Activated CD4-positive, alpha-beta T cell treated with anti-CD3 and anti-CD28 coated beads for 36 hours (primary cell): ENCODE measurements at regions not wholly inside any gene's neighbourhood (a gene's known extent, or its start where the extent isn't known, plus 50 kb on each side); places are given as distances from the start of the nearest gene placed in this dataset.

Experiments
- ATAC-seq: fragments of 200-7000 bp; cut with Tn5 transposase; one replicate; pipeline ENCODE4 v1.10.0; 2021; ENCODE audit warnings: mild to moderate bottlenecking, moderate library complexity
- CTCF ChIA-PET: fragments of 350-600 bp; sonication (Branson Sonifier 250); formaldehyde crosslinking; loops from one replicate; lab custom pipeline; 2021; ENCODE audit warnings: antibody characterized with exemption; lab: Charles Lee
- POLR2A ChIA-PET: fragments of 350-600 bp; sonication (Branson Sonifier 250); formaldehyde crosslinking; loops from one replicate; lab custom pipeline; 2021; ENCODE audit warnings: antibody characterized with exemption, inconsistent platforms; lab: Charles Lee
- DNase-seq: peaks from one replicate; pipeline ENCODE4 v3.0.0-alpha.2; 2020
- H3K27ac Mint-ChIP-seq: one replicate; pipeline ENCODE4 v1.8.0; 2021; ENCODE audit warnings: mixed read lengths
- H3K27me3 Mint-ChIP-seq: one replicate; pipeline ENCODE4 v1.8.0; 2021; ENCODE audit warnings: mixed read lengths
- H3K36me3 Mint-ChIP-seq: one replicate; pipeline ENCODE4 v1.8.0; 2021; ENCODE audit warnings: low read depth, mixed read lengths
- H3K4me1 Mint-ChIP-seq: one replicate; pipeline ENCODE4 v1.8.0; 2021; ENCODE audit warnings: mixed read lengths
- H3K4me3 Mint-ChIP-seq: one replicate; pipeline ENCODE4 v1.8.0; 2021; ENCODE audit warnings: mild to moderate bottlenecking, moderate library complexity, mixed read lengths
- H3K9me3 Mint-ChIP-seq: one replicate; pipeline ENCODE4 v1.8.0; 2021; ENCODE audit warnings: low read depth, mixed read lengths
- intact Hi-C, 2 experiments: fragments of 100-400 bp; cut with DNase I in 1 of 2; cut with micrococcal nuclease in 1 of 2; formaldehyde crosslinking; loops; one replicate each; pipeline versions ENCODE4 v1.14.2 to v1.15.1; 2022 to 2024; cut with DNase I, micrococcal nuclease

- Mint-ChIP-seq H3K36me3 (no peaks in the 10 kb centered on the region), H3K27me3 (peaks cover 3% of the 10 kb centered on the region), H3K9me3 (no peaks in the 10 kb centered on the region), H3K27ac (no peak overlapping the region), H3K4me3 (no peak overlapping the region), H3K4me1 (no peaks in the 10 kb centered on the region)
- ATAC-seq (no peak), DNase-seq (no peak)
- ChIA-PET CTCF (no interaction called here), POLR2A (interaction anchor here (0.7 kb wide), 1 partner anchor 228 kb away, joined by 3 read pairs; no protein-coding TSS in a partner anchor)
- intact Hi-C loops: no loop called here
These were observed 210.3 kb downstream of the EPM2A start for GRCh38 chr6:145525038-145525437.

DNA sequence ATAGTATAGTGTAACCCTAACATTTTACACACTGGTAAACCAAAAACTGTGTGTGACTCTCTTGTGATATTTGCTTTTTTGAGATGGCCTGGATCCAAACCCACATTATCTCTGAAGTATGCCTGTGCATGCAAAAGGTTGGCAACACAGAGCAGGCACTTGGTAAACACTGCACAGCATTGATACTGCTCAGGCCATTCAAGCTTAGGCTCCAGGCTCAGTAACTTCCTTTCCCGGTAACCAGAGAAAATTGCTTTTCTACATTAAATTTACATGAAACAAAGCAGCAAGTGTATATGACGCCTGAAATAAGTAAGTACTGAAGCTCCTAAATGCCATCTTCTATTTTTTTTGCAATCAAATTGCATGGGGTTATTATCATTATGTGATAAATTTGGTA lies 205.7 kb downstream of the EPM2A start:
- H3K4me1 Mint-ChIP-seq: no peaks in the 10 kb centered on the region
- peaks cover 3% of the 10 kb centered on the region for H3K27me3 Mint-ChIP-seq
- H3K27ac Mint-ChIP-seq: no peak overlapping the region
- no peaks in the 10 kb centered on the region for H3K9me3 Mint-ChIP-seq
- ATAC-seq (no peak), DNase-seq (no peak)
- no peak overlapping the region for H3K4me3 Mint-ChIP-seq
- POLR2A ChIA-PET: no interaction called here
- intact Hi-C loops: no loop called here
- H3K36me3 Mint-ChIP-seq: no peaks in the 10 kb centered on the region
- CTCF ChIA-PET: no interaction called here

DNA sequence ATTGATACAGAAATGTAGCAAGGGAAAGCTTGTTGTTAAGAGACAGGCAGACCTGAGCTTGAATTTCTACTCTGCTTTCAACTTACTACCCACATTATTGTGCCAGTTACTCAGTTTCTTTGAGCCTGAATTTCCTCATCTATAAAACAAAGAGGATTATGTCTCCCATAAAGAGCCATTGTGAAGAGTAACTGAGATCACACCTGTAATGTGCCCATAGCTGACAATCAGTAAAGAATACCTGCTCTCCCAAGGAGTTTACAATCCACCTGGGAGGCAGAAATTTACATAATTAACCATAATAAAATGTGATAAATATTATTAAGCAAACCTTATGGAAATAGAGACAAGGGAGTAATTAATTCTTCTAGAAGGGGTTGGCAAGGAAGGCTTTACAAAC lies 204.9 kb downstream of the EPM2A start:
- Mint-ChIP-seq H3K27me3 (peaks cover 3% of the 10 kb centered on the region), H3K9me3 (no peaks in the 10 kb centered on the region), H3K4me1 (no peaks in the 10 kb centered on the region), H3K27ac (no peak overlapping the region), H3K36me3 (no peaks in the 10 kb centered on the region), H3K4me3 (no peak overlapping the region)
- DNase-seq: no peak
- ChIA-PET POLR2A (no interaction called here), CTCF (no interaction called here)
- intact Hi-C loops: no loop called here
- no peak for ATAC-seq

GRCh38 chr6:145531032-145531431 lies 204.3 kb downstream of the EPM2A start:
- no peaks in the 10 kb centered on the region for H3K9me3 Mint-ChIP-seq
- H3K27ac Mint-ChIP-seq: no peak overlapping the region
- intact Hi-C loops: no loop called here

DNA sequence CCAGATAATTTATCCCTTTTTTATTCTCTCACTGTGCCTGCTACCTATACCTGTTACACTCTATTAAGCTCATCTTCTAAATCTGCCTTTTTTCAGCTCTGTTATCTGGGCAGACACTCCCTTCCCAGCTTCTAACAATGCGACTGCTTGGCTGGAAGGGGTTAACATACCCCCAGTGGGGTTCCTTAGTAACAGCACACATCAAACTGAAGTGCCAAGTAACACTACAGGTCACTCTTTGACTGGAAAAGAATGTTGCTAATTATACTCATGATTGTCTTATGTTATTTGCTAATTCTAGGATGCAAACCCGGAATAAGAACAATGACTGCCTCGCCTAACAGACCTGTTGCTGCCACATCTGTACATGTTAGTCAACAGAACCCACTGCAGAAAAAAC lies 203.5 kb downstream of the EPM2A start:
- ChIA-PET POLR2A (no interaction called here), CTCF (interaction anchor here (0.6 kb wide), 2 partner anchors 8 to 30 kb away, joined by 3 read pairs; no protein-coding TSS in a partner anchor)
- no peaks in the 10 kb centered on the region for H3K9me3 Mint-ChIP-seq
- ATAC-seq (no peak), DNase-seq (no peak)
- no peaks in the 10 kb centered on the region for H3K4me1 Mint-ChIP-seq
- peaks cover 3% of the 10 kb centered on the region for H3K27me3 Mint-ChIP-seq
- no peaks in the 10 kb centered on the region for H3K36me3 Mint-ChIP-seq
- intact Hi-C loops: no loop called here
- H3K4me3 Mint-ChIP-seq: no peak overlapping the region
- no peak overlapping the region for H3K27ac Mint-ChIP-seq

More at GRCh38 chr6:145531032-145531431, 204.3 kb downstream of the EPM2A start:
- H3K27me3 Mint-ChIP-seq: peaks cover 3% of the 10 kb centered on the region
- CTCF ChIA-PET: interaction anchor here (0.6 kb wide), 2 partner anchors 9 to 29 kb away, joined by 3 read pairs; no protein-coding TSS in a partner anchor
- DNase-seq (no peak), ATAC-seq (no peak)
- no peak overlapping the region for H3K4me3 Mint-ChIP-seq
- POLR2A ChIA-PET: no interaction called here
- H3K4me1 Mint-ChIP-seq: no peaks in the 10 kb centered on the region
- H3K36me3 Mint-ChIP-seq: no peaks in the 10 kb centered on the region

GRCh38 chr6:145532361-145532760 lies 203.0 kb downstream of the EPM2A start:
- no peak overlapping the region for H3K4me3 Mint-ChIP-seq
- no peaks in the 10 kb centered on the region for H3K9me3 Mint-ChIP-seq
- H3K27ac Mint-ChIP-seq: no peak overlapping the region
- intact Hi-C loops: no loop called here
- CTCF ChIA-PET: no interaction called here
- POLR2A ChIA-PET: no interaction called here
- no peaks in the 10 kb centered on the region for H3K36me3 Mint-ChIP-seq
- H3K4me1 Mint-ChIP-seq: no peaks in the 10 kb centered on the region
- ATAC-seq: no peak
- peaks cover 3% of the 10 kb centered on the region for H3K27me3 Mint-ChIP-seq
- no peak for DNase-seq

GRCh38 chr6:145534989-145535388 lies 200.3 kb downstream of the EPM2A start:
- intact Hi-C loops: no loop called here
- Mint-ChIP-seq H3K36me3 (no peaks in the 10 kb centered on the region), H3K27me3 (no peaks in the 10 kb centered on the region), H3K9me3 (peaks cover 2% of the 10 kb centered on the region), H3K4me3 (no peak overlapping the region), H3K4me1 (no peaks in the 10 kb centered on the region), H3K27ac (no peak overlapping the region)
- POLR2A ChIA-PET: no interaction called here
- DNase-seq: no peak
- CTCF ChIA-PET: no interaction called here
- ATAC-seq: no peak

DNA sequence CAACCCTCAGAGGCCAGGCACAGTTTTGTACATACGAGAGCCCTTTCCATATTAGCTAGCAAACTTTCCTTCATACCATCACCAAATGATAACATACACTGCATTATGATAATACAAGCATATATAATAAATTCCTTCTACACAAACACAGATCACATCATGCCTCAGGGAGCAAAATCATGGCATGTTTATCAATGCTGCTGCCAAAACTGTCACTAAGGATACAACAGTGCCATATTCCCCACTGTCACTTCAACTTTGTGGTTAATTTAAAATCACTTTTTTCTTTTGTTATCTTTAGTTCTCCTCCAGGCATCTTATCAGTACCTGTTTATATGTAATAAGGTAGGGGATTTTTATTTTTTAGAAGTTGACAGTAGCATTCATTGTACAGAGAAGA lies 196.3 kb downstream of the EPM2A start:
- Mint-ChIP-seq H3K9me3 (peaks cover 2% of the 10 kb centered on the region), H3K36me3 (no peaks in the 10 kb centered on the region), H3K4me3 (no peak overlapping the region), H3K27me3 (no peaks in the 10 kb centered on the region), H3K4me1 (no peaks in the 10 kb centered on the region), H3K27ac (no peak overlapping the region)
- DNase-seq (no peak), ATAC-seq (no peak)
- intact Hi-C loops: no loop called here
- ChIA-PET CTCF (no interaction called here), POLR2A (no interaction called here)

DNA sequence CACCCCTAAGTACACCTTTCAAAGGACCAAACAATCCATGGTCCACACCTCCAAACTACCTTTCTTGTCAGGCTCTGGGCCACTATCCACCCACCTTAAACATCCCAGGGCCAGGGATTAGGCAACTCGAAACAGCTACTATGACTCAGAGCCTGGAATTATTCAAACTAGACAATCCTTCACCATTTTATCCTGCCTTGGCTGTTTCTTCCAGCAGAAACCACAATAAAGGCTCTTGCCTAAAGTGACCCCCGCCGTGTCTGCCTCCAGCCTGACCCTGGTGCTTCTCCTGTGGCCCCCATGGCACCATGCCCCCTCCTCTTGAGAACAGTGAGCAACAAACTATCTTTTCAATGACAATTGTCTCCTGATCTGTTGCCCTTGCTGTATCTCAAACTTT lies 195.5 kb downstream of the EPM2A start:
- ChIA-PET CTCF (interaction anchor here (0.6 kb wide), 1 partner anchor 8 kb away, joined by 3 read pairs; no protein-coding TSS in a partner anchor), POLR2A (interaction anchor here (0.6 kb wide), 1 partner anchor 13 kb away, joined by 3 read pairs; no protein-coding TSS in a partner anchor)
- ATAC-seq: no peak
- no peak for DNase-seq
- no peak overlapping the region for H3K27ac Mint-ChIP-seq
- no peaks in the 10 kb centered on the region for H3K36me3 Mint-ChIP-seq
- H3K9me3 Mint-ChIP-seq: peaks cover 2% of the 10 kb centered on the region
- no peaks in the 10 kb centered on the region for H3K4me1 Mint-ChIP-seq
- intact Hi-C loops: no loop called here
- no peaks in the 10 kb centered on the region for H3K27me3 Mint-ChIP-seq
- H3K4me3 Mint-ChIP-seq: no peak overlapping the region

DNA sequence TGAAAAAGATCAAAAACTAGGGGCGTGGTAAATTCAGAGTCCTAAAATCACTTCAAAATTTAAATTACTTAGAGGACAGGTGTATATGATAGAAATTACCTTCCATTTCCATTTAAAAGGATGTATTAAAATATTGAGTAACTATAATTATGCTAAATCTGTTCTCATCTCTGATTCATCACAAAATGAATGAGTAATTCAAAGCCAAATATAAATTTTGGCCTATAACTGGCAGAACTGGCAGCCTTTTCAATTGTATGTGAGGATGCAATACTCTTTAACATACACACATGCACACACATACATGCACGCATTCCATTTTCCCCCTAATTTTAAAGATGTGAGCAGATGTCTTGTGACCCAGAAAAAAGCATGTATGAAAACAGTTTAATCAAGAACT lies 194.6 kb downstream of the EPM2A start:
- Mint-ChIP-seq H3K36me3 (no peaks in the 10 kb centered on the region), H3K9me3 (peaks cover 2% of the 10 kb centered on the region), H3K27ac (no peak overlapping the region), H3K4me1 (no peaks in the 10 kb centered on the region), H3K4me3 (no peak overlapping the region), H3K27me3 (peaks cover 2% of the 10 kb centered on the region)
- DNase-seq (no peak), ATAC-seq (no peak)
- intact Hi-C loops: no loop called here
- CTCF ChIA-PET: no interaction called here
- POLR2A ChIA-PET: no interaction called here

DNA sequence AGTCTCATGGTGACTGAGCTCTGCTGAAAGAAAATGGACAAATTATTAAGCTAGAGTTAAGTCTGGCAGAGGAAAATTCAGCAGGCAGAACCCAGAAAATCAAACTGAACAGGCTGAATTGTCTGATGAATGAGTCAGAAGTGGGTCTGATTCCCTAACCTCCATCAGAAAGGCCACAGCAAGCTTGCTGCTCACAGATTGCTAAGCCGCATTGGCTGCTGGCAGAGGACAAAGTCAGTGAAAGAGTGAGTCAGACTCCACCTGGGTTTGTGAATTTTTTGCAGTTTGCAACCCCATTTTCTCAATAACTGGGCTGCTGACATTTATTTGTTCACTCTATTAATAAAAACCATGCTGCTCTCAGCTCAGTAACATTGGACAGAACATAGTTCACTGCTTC lies 191.3 kb downstream of the EPM2A start:
- no peak for ATAC-seq
- intact Hi-C loops: no loop called here
- Mint-ChIP-seq H3K27ac (no peak overlapping the region), H3K9me3 (no peaks in the 10 kb centered on the region), H3K4me3 (no peak overlapping the region), H3K36me3 (no peaks in the 10 kb centered on the region), H3K27me3 (peaks cover 2% of the 10 kb centered on the region), H3K4me1 (no peaks in the 10 kb centered on the region)
- POLR2A ChIA-PET: no interaction called here
- CTCF ChIA-PET: interaction anchor here (0.6 kb wide), 1 partner anchor 824 kb away, joined by 4 read pairs; no protein-coding TSS in a partner anchor
- DNase-seq: no peak

DNA sequence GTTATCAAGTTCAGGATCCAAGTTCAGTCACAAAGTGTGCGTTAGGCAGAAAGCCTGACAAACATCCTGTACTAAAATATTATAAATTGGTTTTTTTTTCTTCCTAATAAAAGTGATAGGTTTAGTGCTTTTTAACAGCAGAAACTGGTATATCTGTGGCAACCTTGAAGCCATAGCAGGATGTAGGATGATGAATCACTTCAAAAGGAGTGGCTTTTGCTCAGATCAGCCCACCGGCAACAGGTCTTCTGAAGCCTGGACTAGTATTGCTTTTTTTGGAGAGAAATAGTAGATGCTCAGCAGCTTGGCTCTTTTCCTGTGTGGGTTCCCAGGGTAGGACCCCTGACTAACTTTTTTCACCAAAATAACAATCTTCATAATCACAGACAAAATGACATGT lies 190.8 kb downstream of the EPM2A start:
- POLR2A ChIA-PET: no interaction called here
- Mint-ChIP-seq H3K27me3 (peaks cover 2% of the 10 kb centered on the region), H3K4me1 (no peaks in the 10 kb centered on the region)

More for the DNA sequence above, 190.8 kb downstream of the EPM2A start:
- H3K4me3 Mint-ChIP-seq: no peak overlapping the region
- DNase-seq: no peak
- no peaks in the 10 kb centered on the region for H3K9me3 Mint-ChIP-seq
- intact Hi-C loops: no loop called here
- ATAC-seq: no peak
- CTCF ChIA-PET: no interaction called here
- no peak overlapping the region for H3K27ac Mint-ChIP-seq
- H3K36me3 Mint-ChIP-seq: no peaks in the 10 kb centered on the region
